ENCODE measurements at regions not wholly inside any gene's neighbourhood (a gene's known extent, or its start where the extent isn't known, plus 50 kb on each side); places are given as distances from the start of the nearest gene placed in this dataset.
"Not testable (repeated sequence)": the region's sequence is repeated elsewhere in the genome, so short reads cannot be mapped to it uniquely, and the experiment has no call there.

- no peak for DNase-seq
Observed at GRCh38 chr9:106119176-106119575, 424.8 kb downstream of the TMEM38B start.

- DNase-seq, result no peak
Observed at GRCh38 chr9:106120071-106120470, 425.7 kb downstream of the TMEM38B start.

GRCh38 chr9:106127776-106128175, 433.4 kb downstream of the TMEM38B start:
- no peak for DNase-seq

- no peak for DNase-seq
Observed at GRCh38 chr9:106130374-106130773, 436.0 kb downstream of the TMEM38B start.

- DNase-seq, result no peak
Observed at GRCh38 chr9:106143781-106144180, 449.4 kb downstream of the TMEM38B start.

GRCh38 chr9:106146066-106146840, 451.9 kb downstream of the TMEM38B start:
- DNase-seq, result no peak

GRCh38 chr9:106146886-106147285, 452.5 kb downstream of the TMEM38B start:
- no peak for DNase-seq

- DNase-seq, result no peak
Observed at GRCh38 chr9:106149956-106150355, 455.6 kb downstream of the TMEM38B start.

GRCh38 chr9:106156465-106156864, 462.1 kb downstream of the TMEM38B start:
- no peak for DNase-seq

GRCh38 chr9:106172265-106172664, 477.9 kb downstream of the TMEM38B start:
- no peak for DNase-seq

- DNase-seq, result no peak
Observed at GRCh38 chr9:106174346-106174745, 480.0 kb downstream of the TMEM38B start.

GRCh38 chr9:106177216-106177615, 482.9 kb downstream of the TMEM38B start:
- DNase-seq, result no peak

- no peak for DNase-seq
Observed at GRCh38 chr9:106179191-106179590, 484.9 kb downstream of the TMEM38B start.

GRCh38 chr9:106203815-106204516, 509.6 kb downstream of the TMEM38B start:
- peak; percentile 18 for DNase-seq

GRCh38 chr9:106207298-106207697, 513.0 kb downstream of the TMEM38B start:
- DNase-seq, result no peak

- DNase-seq, result no peak
Observed at GRCh38 chr9:106218427-106218826, 524.1 kb downstream of the TMEM38B start.

GRCh38 chr9:106218854-106219253, 524.5 kb downstream of the TMEM38B start:
- no peak for DNase-seq

GRCh38 chr9:106220415-106220814, 526.1 kb downstream of the TMEM38B start:
- DNase-seq, result no peak

GRCh38 chr9:106228861-106229260, 534.5 kb downstream of the TMEM38B start:
- peak; percentile 48 for DNase-seq

- no peak for DNase-seq
Observed at GRCh38 chr9:106233116-106233515, 538.8 kb downstream of the TMEM38B start.

- DNase-seq, result not testable (repeated sequence)
Observed at GRCh38 chr9:106260908-106261307, 566.6 kb downstream of the TMEM38B start.

- no peak for DNase-seq
Observed at GRCh38 chr9:106277966-106278365, 583.6 kb downstream of the TMEM38B start.

- no peak for DNase-seq
Observed at GRCh38 chr9:106283769-106284168, 579.2 kb upstream of the ZNF462 start.

- DNase-seq, result peak; percentile 70
Observed at GRCh38 chr9:106284296-106284695, 578.7 kb upstream of the ZNF462 start.
